ENCODE measurements at regions not wholly inside any gene's neighbourhood (a gene's known extent, or its start where the extent isn't known, plus 50 kb on each side); places are given as distances from the start of the nearest gene placed in this dataset.
"Not testable (repeated sequence)": the region's sequence is repeated elsewhere in the genome, so short reads cannot be mapped to it uniquely, and the experiment has no call there.

- DNase-seq = no peak
- no peak for ATAC-seq
These were observed 52.9 kb downstream of the ZBTB9 start for GRCh38 chr6:33507261-33507660.

DNA sequence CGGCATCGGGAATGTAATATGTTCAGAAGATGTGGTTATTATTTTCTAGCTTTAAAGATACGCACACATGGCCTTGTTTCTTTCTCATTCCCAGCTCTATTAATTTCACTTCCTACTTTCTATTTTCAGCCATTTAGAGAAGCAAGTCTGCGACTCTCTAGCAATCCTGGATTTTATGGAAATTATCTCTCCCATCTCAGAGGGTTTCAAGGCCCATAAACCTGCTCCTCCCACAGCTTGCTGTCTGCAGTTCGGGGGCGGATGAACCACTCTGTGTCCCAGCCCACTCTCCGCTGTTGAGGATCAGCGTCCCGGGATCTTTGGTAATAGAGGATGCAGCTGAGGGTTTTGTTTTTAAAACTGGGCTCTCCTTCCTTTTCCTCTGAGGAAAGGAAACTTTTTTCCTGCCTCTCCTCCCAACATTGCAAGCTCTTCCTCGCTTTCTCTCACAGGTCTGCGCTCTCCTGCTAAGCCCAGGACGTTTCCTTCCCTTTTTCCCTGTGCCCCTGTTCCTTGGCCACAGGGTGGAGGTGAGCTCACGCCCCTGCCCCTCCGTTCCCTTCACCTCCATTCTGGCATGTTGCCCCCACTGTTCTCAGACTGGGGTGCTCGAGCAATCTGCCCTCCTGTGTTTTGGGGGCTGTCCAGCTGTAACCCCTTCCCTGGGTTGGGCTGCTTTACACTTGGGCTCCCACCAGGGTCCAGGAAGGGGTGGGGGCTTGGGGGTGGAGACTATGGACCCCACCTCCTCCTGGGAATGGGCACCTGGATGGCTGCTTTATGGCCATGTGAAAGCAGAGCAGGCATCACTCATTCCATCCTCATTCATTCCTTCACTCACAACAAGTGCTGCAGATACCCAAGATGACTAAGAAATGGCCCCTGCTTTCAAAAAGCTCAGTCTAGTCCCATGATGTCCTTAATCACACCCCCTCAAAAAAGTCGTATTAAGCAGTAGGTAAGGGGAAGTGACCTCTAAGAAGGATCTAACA lies 54.9 kb downstream of the ZBTB9 start:
- DNase-seq = no peak

More at GRCh38 chr6:33507261-33507660, 52.9 kb downstream of the ZBTB9 start:
- intact Hi-C loops (cut with DNase I) = no loop called here

GRCh38 chr6:33513213-33513612 lies 58.8 kb downstream of the ZBTB9 start:
- intact Hi-C loops (cut with DNase I) = no loop called here
- ATAC-seq (no peak), DNase-seq (no peak)

More for the DNA sequence above, 54.9 kb downstream of the ZBTB9 start:
- peak in 1 of 2 donors; percentile 38 for ATAC-seq
- intact Hi-C loops (cut with DNase I) = no loop called here

DNA sequence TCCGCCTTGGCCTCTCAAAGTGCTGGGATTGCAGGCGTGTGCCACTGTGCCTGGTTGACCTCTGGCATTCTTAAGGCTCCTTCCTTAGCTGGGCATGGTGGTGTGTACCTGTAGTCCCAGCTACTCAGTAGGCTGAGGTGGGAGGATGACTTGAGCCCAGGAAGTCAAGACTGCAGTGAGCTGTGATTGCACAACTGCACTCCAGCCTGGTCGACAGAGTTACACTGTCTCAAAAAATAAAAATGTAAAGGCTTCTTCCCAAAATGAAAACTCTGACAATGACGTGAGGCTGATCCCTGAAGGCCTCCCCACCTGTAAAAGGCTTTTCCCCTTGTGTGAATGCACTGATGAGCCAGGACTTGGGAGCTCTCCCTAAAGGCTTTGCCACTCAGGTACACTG lies 62.4 kb downstream of the ZBTB9 start:
- intact Hi-C loops (cut with DNase I) = no loop called here
- DNase-seq (no peak), ATAC-seq (no peak)

GRCh38 chr6:33520636-33521488 lies 59.2 kb downstream of the BAK1 start:
- ATAC-seq; DNase-seq; intact Hi-C loops (cut with DNase I): not testable (repeated sequence)

- no peak for DNase-seq
- no peak for ATAC-seq
- intact Hi-C loops (cut with DNase I) = no loop called here
These were observed 58.5 kb downstream of the BAK1 start for GRCh38 chr6:33521489-33522091.

All from left cardiac atrium (tissue), 4 donors.